ENCODE measurements at regions not wholly inside any gene's neighbourhood (a gene's known extent, or its start where the extent isn't known, plus 50 kb on each side); places are given as distances from the start of the nearest gene placed in this dataset.

GRCh38 chr5:99037668-99038067 is 108.9 kb upstream of the CHD1 start:
- ATAC-seq = no peak
- TF ChIP-seq ZNF8 (CRISPR knock-in tag; IDR thresholded peaks at IDR 0.05) (no peak), ZNF70 (CRISPR knock-in tag; IDR thresholded peaks at IDR 0.05) (no peak), TSHZ2 (CRISPR knock-in tag; IDR thresholded peaks at IDR 0.05) (no peak), ARNTL (CRISPR knock-in tag; IDR thresholded peaks at IDR 0.05; ENCODE audit: borderline replicate concordance, low read depth) (no peak), SNAI2 (CRISPR knock-in tag; IDR thresholded peaks at IDR 0.05) (no peak), PPARA (CRISPR knock-in tag; IDR thresholded peaks at IDR 0.05; ENCODE audit: borderline replicate concordance) (no peak), ZFP30 (CRISPR knock-in tag; IDR thresholded peaks at IDR 0.05) (no peak), TCF4 (CRISPR knock-in tag; IDR thresholded peaks at IDR 0.05; ENCODE audit: borderline replicate concordance) (no peak)

GRCh38 chr5:99035942-99036341 is 107.1 kb upstream of the CHD1 start:
- no peak for TF ChIP-seq CREB5 (CRISPR knock-in tag; IDR thresholded peaks at IDR 0.05; ENCODE audit: low read depth)
- TF ChIP-seq ZNF565 (CRISPR knock-in tag; conservative IDR thresholded peaks at IDR 0.05; ENCODE audit: low read depth) = no peak
- TF ChIP-seq TOX (CRISPR knock-in tag; IDR thresholded peaks at IDR 0.05; ENCODE audit: borderline replicate concordance) = no peak
- TF ChIP-seq ZFP30 (CRISPR knock-in tag; IDR thresholded peaks at IDR 0.05) = no peak
- TF ChIP-seq, protein P1, sequence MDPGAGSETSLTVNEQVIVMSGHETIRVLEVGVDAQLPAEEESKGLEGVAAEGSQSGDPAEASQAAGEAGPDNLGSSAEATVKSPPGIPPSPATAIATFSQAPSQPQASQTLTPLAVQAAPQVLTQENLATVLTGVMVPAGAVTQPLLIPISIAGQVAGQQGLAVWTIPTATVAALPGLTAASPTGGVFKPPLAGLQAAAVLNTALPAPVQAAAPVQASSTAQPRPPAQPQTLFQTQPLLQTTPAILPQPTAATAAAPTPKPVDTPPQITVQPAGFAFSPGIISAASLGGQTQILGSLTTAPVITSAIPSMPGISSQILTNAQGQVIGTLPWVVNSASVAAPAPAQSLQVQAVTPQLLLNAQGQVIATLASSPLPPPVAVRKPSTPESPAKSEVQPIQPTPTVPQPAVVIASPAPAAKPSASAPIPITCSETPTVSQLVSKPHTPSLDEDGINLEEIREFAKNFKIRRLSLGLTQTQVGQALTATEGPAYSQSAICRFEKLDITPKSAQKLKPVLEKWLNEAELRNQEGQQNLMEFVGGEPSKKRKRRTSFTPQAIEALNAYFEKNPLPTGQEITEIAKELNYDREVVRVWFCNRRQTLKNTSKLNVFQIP (CRISPR knock-in tag; IDR thresholded peaks at IDR 0.05; ENCODE audit: borderline replicate concordance, low read depth) = no peak
- no peak for ATAC-seq

GRCh38 chr5:99034336-99034735 is 105.5 kb upstream of the CHD1 start:
- ATAC-seq = no peak
- no peak for TF ChIP-seq SNAI2 (CRISPR knock-in tag; IDR thresholded peaks at IDR 0.05)
- no peak for TF ChIP-seq OSR1 (CRISPR knock-in tag; IDR thresholded peaks at IDR 0.05)
- TF ChIP-seq ISL1 (CRISPR knock-in tag; IDR thresholded peaks at IDR 0.05) = no peak
- no peak for TF ChIP-seq ZFP3 (CRISPR knock-in tag; IDR thresholded peaks at IDR 0.05)
- no peak for TF ChIP-seq CSDC2 (CRISPR knock-in tag; IDR thresholded peaks at IDR 0.05)
- no peak for TF ChIP-seq TSHZ2 (CRISPR knock-in tag; IDR thresholded peaks at IDR 0.05)
- TF ChIP-seq BACH2 (CRISPR knock-in tag; IDR thresholded peaks at IDR 0.05; ENCODE audit: borderline replicate concordance) = no peak
- no peak for TF ChIP-seq ZFP30 (CRISPR knock-in tag; IDR thresholded peaks at IDR 0.05)
- no peak for TF ChIP-seq ZNF8 (CRISPR knock-in tag; IDR thresholded peaks at IDR 0.05)
- TF ChIP-seq PATZ1 (CRISPR knock-in tag; IDR thresholded peaks at IDR 0.05; ENCODE audit: borderline replicate concordance) = no peak
- TF ChIP-seq ARNTL (CRISPR knock-in tag; IDR thresholded peaks at IDR 0.05; ENCODE audit: borderline replicate concordance, low read depth) = no peak
- TF ChIP-seq ZNF70 (CRISPR knock-in tag; IDR thresholded peaks at IDR 0.05) = no peak
- no peak for TF ChIP-seq TCF4 (CRISPR knock-in tag; IDR thresholded peaks at IDR 0.05; ENCODE audit: borderline replicate concordance)
- no peak for TF ChIP-seq ZNF565 (CRISPR knock-in tag; conservative IDR thresholded peaks at IDR 0.05; ENCODE audit: low read depth)
- TF ChIP-seq ZC3H10 (CRISPR knock-in tag; IDR thresholded peaks at IDR 0.05) = no peak
- no peak for TF ChIP-seq RARB (CRISPR knock-in tag; IDR thresholded peaks at IDR 0.05)
- no peak for TF ChIP-seq TOX (CRISPR knock-in tag; IDR thresholded peaks at IDR 0.05; ENCODE audit: borderline replicate concordance)
- no peak for TF ChIP-seq CSRNP3 (CRISPR knock-in tag; IDR thresholded peaks at IDR 0.05)
- TF ChIP-seq GLIS3 (CRISPR knock-in tag; IDR thresholded peaks at IDR 0.05) = no peak
- TF ChIP-seq ESRRG (CRISPR knock-in tag; IDR thresholded peaks at IDR 0.05) = no peak

Measured in SK-N-SH treated with all-trans-retinoic acid at 6 μM for 48 hours (cell line).